Activated CD8-positive, alpha-beta T cell treated with anti-CD3 and anti-CD28 coated beads, Interleukin-2, amount 10 ng/mL, durations not matched to agents 7 days and 5 days (primary cell): ENCODE measurements at regions not wholly inside any gene's neighbourhood (a gene's known extent, or its start where the extent isn't known, plus 50 kb on each side); places are given as distances from the start of the nearest gene placed in this dataset.

Source experiments
- ATAC-seq: fragments of 150-1000 bp; cut with Tn5 transposase; one replicate; pipeline ENCODE4 v1.10.0; 2021; ENCODE audit warnings: moderate library complexity
- CTCF ChIA-PET: fragments of 350-600 bp; sonication (Branson Sonifier 250); formaldehyde crosslinking; loops from one replicate; lab custom pipeline; 2021; ENCODE audit warnings: antibody characterized with exemption; lab: Charles Lee
- POLR2A ChIA-PET: fragments of 350-600 bp; sonication (Branson Sonifier 250); formaldehyde crosslinking; loops from one replicate; lab custom pipeline; 2021; ENCODE audit warnings: antibody characterized with exemption; lab: Charles Lee
- DNase-seq: peaks from one replicate; pipeline ENCODE4 v3.0.0-alpha.2; 2020
- H3K27ac Mint-ChIP-seq: one replicate; pipeline ENCODE4 v1.8.0; 2021; ENCODE audit warnings: mild to moderate bottlenecking, mixed read lengths
- H3K27me3 Mint-ChIP-seq: one replicate; pipeline ENCODE4 v1.8.0; 2021; ENCODE audit warnings: low read depth, mixed read lengths
- H3K36me3 Mint-ChIP-seq: one replicate; pipeline ENCODE4 v1.8.0; 2021; ENCODE audit warnings: low read depth, mixed read lengths
- H3K4me1 Mint-ChIP-seq: one replicate; pipeline ENCODE4 v1.8.0; 2021; ENCODE audit warnings: low read depth, mixed read lengths
- H3K4me3 Mint-ChIP-seq: one replicate; pipeline ENCODE4 v1.8.0; 2021; ENCODE audit warnings: mild to moderate bottlenecking, mixed read lengths
- H3K9me3 Mint-ChIP-seq: one replicate; pipeline ENCODE4 v1.8.0; 2022; ENCODE audit warnings: mixed read lengths; ENCODE audit not compliant: insufficient read depth

DNA sequence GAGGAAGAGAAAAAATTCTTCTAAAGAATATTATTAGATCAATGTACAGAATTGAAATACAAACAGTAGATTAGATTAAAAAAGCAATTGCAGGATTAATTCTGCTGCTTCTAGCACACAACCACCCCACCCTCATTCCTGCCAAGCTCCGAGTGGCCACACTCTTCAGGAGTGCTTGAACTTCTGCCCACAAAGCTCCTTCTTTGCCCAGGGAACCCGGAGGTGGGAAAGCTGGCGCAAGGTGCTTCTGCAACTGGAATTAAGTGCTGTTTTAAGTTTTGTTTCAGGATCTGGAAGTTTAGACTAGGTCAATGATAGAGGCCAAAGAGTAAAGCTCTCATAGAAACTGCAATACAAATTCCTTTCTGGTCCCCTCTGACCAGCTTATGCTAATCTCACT is 94.1 kb upstream of the BMP4 start:
- H3K9me3 Mint-ChIP-seq: no peaks in the 10 kb centered on the region
- ATAC-seq (no peak), DNase-seq (no peak)
- H3K27ac Mint-ChIP-seq: no peak overlapping the region
- no peaks in the 10 kb centered on the region for H3K4me1 Mint-ChIP-seq
- ChIA-PET POLR2A (no interaction called here), CTCF (interaction anchor here (1.2 kb wide), 1 partner anchor 16 kb away, joined by 3 read pairs; no protein-coding TSS in a partner anchor)
- no peaks in the 10 kb centered on the region for H3K27me3 Mint-ChIP-seq
- H3K36me3 Mint-ChIP-seq: no peaks in the 10 kb centered on the region
- H3K4me3 Mint-ChIP-seq: no peak overlapping the region

DNA sequence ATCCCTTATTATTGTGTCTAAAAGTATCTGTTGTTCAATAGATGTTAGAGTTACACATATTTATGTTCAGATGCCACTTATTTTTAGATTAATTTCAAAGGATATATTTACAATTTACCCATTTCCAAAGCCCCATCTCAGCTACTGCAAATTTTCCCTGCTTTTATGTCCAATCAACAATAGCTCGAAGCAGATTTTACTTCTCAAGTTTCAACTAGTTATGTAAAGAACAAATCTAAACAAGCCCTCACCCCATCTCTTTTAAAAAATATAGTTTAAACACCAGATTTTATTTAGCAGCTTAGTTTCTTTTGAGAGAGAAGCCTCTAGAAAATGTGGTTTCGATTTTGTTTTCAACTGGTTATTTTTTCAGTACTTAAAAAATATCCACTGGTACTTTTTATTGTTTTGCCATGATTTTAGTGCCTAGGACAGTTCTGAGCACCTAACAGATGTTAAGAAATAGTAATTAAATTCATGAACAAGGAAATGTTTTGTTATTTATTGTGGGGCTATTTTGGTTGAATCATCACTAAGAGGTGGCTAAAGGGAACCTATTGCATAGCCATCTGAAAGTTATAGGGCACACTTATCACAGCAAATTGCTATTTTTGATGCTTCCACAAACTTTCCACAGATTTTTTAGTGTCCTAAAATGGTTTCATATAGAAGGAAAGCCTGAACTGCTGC is 96.2 kb upstream of the BMP4 start:
- Mint-ChIP-seq H3K36me3 (no peaks in the 10 kb centered on the region), H3K27ac (no peak overlapping the region), H3K9me3 (no peaks in the 10 kb centered on the region), H3K27me3 (no peaks in the 10 kb centered on the region), H3K4me3 (no peak overlapping the region), H3K4me1 (no peaks in the 10 kb centered on the region)
- ChIA-PET CTCF (no interaction called here), POLR2A (no interaction called here)
- ATAC-seq (no peak), DNase-seq (no peak)

DNA sequence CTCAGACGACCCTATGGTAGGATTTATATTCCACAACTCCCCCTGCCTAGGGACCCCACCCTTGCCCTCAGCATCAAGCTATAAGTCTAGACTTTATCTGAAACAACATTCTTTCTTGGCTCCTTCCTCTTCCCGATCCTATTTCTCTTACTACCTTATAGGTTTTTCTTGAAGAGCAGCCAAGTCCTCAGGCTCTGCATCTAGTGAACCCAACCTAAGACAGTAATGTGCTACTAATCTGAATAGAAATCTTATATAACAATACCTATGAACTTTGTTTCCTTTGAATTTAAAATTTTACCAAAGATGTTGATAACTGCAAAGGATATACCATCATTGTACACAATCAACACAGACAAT is 96.7 kb upstream of the BMP4 start:
- no peak overlapping the region for H3K4me3 Mint-ChIP-seq
- DNase-seq (no peak), ATAC-seq (no peak)
- H3K27ac Mint-ChIP-seq: no peak overlapping the region
- no peaks in the 10 kb centered on the region for H3K9me3 Mint-ChIP-seq
- H3K4me1 Mint-ChIP-seq: no peaks in the 10 kb centered on the region
- CTCF ChIA-PET: no interaction called here
- no peaks in the 10 kb centered on the region for H3K27me3 Mint-ChIP-seq
- H3K36me3 Mint-ChIP-seq: no peaks in the 10 kb centered on the region
- POLR2A ChIA-PET: no interaction called here

DNA sequence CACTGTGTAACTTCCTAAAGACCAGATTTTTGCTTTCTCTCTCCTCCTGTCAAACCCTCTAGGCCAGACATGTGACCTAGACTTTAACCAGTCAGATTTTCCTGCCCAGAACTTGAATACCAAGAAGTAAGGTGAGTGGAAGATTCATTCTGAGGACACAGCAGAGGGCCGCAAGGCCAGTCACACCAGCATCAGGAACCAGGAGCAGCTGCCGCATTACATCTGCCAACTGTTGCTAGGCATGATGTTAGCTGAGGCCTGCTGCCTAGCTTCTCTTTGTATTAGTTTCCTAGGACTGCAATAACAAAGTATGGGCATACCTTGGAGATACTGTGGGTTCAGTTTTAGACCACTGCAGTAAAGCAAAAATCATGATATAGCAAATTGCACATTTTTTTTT is 101.9 kb upstream of the BMP4 start:
- ChIA-PET POLR2A (no interaction called here), CTCF (no interaction called here)
- Mint-ChIP-seq H3K4me3 (no peak overlapping the region), H3K36me3 (no peaks in the 10 kb centered on the region), H3K27me3 (no peaks in the 10 kb centered on the region), H3K27ac (no peak overlapping the region), H3K4me1 (no peaks in the 10 kb centered on the region), H3K9me3 (no peaks in the 10 kb centered on the region)
- DNase-seq (no peak), ATAC-seq (no peak)

DNA sequence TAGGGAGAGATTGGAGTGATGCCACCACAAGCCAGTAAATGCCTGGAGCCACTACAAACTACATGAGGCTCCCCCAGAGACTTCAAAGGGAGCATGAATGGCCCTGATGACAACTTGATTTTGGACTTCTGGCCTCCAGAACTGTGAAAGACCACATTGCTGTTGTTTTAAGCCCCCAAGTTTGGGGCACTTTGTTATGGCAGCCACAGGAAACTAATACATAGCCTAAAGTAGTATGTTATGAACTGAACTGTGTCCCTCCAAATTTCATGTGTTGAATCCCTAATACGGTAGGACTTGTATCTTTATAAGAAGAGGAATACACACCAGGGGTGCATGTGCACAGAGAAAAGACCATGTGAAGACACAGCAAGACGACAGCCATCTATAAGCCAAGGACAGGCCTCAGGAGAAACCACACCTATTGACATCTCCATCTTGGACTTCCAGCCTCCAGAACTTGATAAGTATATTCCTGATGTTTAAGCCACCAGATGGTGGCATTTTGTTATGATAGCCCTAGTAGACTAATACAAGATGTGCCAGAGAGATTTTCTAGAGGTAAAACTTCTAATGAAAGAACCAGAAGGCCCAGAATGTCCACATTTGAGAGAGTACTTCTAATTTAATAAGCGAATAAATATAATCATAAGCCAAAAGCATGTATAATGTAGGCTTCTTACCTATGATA is 127.1 kb upstream of the BMP4 start:
- Mint-ChIP-seq H3K27me3 (no peaks in the 10 kb centered on the region), H3K9me3 (no peaks in the 10 kb centered on the region), H3K4me3 (no peak overlapping the region), H3K4me1 (no peaks in the 10 kb centered on the region), H3K27ac (no peak overlapping the region), H3K36me3 (no peaks in the 10 kb centered on the region)
- ATAC-seq (no peak), DNase-seq (no peak)
- ChIA-PET POLR2A (no interaction called here), CTCF (no interaction called here)

DNA sequence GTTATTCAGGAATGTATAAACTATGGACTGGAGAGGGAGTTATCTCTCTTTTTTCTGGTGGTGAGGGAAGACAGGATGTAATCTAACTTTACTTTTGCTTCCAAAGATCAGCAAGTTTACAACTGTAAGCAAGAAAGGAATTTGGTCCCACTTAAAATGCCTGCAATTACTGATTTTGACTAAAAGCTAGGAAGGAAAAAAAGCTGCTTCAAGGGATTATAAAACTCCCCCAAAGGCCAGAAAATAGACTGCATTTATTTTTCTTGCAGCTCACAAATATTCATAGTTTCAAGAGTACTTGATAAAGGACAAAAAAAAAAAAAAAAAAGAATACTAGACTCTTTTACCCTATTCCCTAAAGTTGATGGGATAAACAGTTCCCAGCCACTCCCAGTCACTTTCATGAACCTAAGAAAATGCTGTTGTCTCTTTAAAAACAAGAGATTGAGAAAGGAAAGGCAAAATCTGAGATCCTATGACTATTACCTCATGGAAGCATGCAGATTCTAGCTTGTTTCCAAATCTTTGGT is 128.7 kb upstream of the BMP4 start:
- Mint-ChIP-seq H3K27ac (no peak overlapping the region), H3K27me3 (no peaks in the 10 kb centered on the region), H3K9me3 (no peaks in the 10 kb centered on the region), H3K4me3 (no peak overlapping the region), H3K4me1 (no peaks in the 10 kb centered on the region), H3K36me3 (no peaks in the 10 kb centered on the region)
- CTCF ChIA-PET: no interaction called here
- ATAC-seq: no peak
- DNase-seq: no peak
- POLR2A ChIA-PET: no interaction called here

DNA sequence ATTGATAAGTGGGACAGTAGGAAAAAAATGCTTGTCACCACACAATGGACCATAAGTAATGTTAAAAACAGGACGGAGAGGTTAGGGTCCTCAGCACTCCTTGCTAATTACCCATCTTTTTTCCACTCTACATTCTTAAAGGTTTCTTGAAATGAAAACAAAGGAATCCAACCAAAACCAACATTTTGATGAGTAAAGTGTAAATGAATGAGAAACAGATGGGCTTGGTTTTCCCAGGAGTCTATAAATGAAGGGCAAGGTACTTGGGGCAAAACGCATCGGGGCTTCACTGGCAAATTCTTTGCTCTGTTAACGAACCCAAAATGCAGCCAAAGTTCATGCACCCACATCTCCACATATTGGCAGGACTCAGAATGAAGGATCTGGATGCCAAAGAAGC is 129.2 kb upstream of the BMP4 start:
- Mint-ChIP-seq H3K9me3 (no peaks in the 10 kb centered on the region), H3K27ac (no peak overlapping the region), H3K36me3 (no peaks in the 10 kb centered on the region), H3K4me3 (no peak overlapping the region), H3K4me1 (no peaks in the 10 kb centered on the region), H3K27me3 (no peaks in the 10 kb centered on the region)
- POLR2A ChIA-PET: no interaction called here
- CTCF ChIA-PET: no interaction called here
- ATAC-seq (no peak), DNase-seq (no peak)

DNA sequence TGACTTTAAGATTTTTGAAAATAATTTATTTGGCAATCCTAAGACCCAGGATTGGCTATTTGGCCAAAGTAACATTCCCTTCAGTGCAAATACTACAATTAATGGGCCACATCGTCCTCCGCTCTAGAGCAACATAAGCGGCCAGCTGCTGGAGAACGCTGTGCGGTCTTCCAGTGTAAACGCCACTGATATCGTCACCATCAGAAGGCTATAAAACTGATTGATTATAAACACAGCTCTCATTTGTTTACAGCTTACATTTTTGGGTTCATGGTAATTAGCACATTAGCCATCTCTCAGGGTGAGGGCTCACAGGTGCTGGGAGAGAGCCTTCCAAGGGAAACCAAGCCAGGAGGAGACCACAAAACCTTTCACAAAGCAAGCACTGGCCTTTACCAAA is 130.1 kb upstream of the BMP4 start:
- Mint-ChIP-seq H3K27ac (no peak overlapping the region), H3K27me3 (no peaks in the 10 kb centered on the region), H3K4me1 (no peaks in the 10 kb centered on the region), H3K9me3 (no peaks in the 10 kb centered on the region), H3K36me3 (no peaks in the 10 kb centered on the region), H3K4me3 (no peak overlapping the region)
- DNase-seq (no peak), ATAC-seq (no peak)
- ChIA-PET CTCF (no interaction called here), POLR2A (no interaction called here)

DNA sequence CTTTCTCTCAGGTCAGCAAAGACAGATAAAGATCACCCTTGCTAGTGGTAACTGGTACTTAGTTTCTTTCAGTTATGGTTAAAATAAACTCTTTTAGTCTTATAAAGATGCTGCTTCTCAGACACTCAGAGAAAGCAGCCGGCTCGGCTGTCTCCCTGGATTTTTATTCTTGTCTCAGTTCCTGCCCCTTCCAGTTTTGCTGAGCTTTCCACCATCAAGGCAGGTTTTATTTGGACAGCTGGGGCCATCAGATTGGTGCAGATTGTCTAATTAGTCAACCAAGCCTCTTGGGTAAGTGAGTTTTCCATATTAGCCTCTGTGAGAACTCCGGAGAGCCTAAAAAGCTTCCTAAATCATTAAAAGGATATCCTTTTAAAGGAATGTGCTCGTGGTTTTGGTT is 130.8 kb upstream of the BMP4 start:
- CTCF ChIA-PET: no interaction called here
- Mint-ChIP-seq H3K4me1 (no peaks in the 10 kb centered on the region), H3K9me3 (no peaks in the 10 kb centered on the region), H3K27me3 (no peaks in the 10 kb centered on the region), H3K4me3 (no peak overlapping the region), H3K36me3 (no peaks in the 10 kb centered on the region), H3K27ac (no peak overlapping the region)
- no peak for ATAC-seq
- no peak for DNase-seq
- POLR2A ChIA-PET: no interaction called here

DNA sequence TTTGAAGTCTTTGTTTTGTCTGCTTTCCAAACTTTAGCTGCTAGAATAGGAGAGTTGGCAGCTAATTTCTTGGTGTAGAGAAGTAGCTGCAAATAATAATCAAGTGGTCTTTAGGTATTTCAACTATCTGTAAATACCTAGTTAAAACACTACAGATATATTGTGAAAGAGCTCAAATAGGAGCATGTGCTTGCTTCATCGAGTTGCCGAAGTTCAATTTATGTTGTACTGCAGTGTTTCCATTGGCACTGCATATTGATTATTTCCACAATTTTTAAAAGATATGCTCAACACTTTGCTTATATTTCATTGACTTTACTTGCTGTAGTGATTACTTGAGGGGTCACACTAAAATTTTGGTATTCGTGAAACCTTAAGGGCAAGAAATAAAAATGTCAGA is 131.6 kb upstream of the BMP4 start:
- ChIA-PET CTCF (no interaction called here), POLR2A (no interaction called here)
- ATAC-seq (no peak), DNase-seq (no peak)
- Mint-ChIP-seq H3K4me1 (no peaks in the 10 kb centered on the region), H3K36me3 (no peaks in the 10 kb centered on the region), H3K4me3 (no peak overlapping the region), H3K9me3 (no peaks in the 10 kb centered on the region), H3K27ac (no peak overlapping the region), H3K27me3 (no peaks in the 10 kb centered on the region)

DNA sequence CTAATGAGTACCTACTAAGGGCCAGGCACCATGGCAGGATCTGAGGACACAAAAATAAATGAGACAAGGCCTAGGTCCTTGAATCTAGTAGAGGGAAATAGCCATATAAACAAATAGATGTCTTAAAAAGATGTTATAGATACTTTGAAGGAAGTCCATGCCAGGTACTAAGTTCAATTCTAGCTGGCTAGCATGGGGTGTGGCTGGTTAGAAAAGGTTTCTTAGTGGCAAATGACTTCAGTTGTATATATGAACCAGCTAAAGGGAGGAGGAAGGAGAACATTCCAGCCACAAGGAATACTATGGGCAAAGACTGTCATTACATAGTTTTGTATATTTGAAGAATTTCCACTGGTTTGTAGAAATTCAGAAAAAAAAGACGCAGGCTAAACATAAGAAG is 133.6 kb upstream of the BMP4 start:
- no peak overlapping the region for H3K4me3 Mint-ChIP-seq
- ATAC-seq (no peak), DNase-seq (no peak)
- H3K36me3 Mint-ChIP-seq: no peaks in the 10 kb centered on the region
- no peaks in the 10 kb centered on the region for H3K4me1 Mint-ChIP-seq
- CTCF ChIA-PET: no interaction called here
- peaks cover 15% of the 10 kb centered on the region for H3K9me3 Mint-ChIP-seq
- no peaks in the 10 kb centered on the region for H3K27me3 Mint-ChIP-seq
- POLR2A ChIA-PET: no interaction called here
- no peak overlapping the region for H3K27ac Mint-ChIP-seq

DNA sequence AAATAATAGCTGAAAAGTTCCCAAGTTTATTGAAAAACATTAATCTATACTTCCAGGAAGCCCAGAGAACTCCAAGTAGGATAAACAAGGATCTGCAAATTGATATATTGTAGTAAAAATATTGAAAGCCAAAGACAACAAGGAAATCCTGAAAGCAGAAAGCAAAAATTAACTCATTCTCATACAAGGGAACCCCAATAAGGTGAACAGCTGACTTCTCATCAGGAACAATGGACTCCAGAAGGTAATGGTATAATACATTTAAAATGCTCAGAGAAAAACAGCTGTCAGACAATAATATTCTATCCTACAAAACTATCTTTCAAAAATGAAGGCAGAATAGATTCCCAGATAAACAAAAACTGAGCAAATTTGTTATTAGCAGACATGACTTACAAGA is 138.1 kb upstream of the BMP4 start:
- Mint-ChIP-seq H3K4me1 (no peaks in the 10 kb centered on the region), H3K4me3 (no peak overlapping the region), H3K27me3 (no peaks in the 10 kb centered on the region), H3K36me3 (no peaks in the 10 kb centered on the region), H3K27ac (no peak overlapping the region), H3K9me3 (peaks cover 16% of the 10 kb centered on the region)
- CTCF ChIA-PET: no interaction called here
- DNase-seq: no peak
- POLR2A ChIA-PET: no interaction called here
- no peak for ATAC-seq
